ENCODE measurements at regions not wholly inside any gene's neighbourhood (a gene's known extent, or its start where the extent isn't known, plus 50 kb on each side); places are given as distances from the start of the nearest gene placed in this dataset.

- no peak for DNase-seq (ENCODE audit: low read depth, low spot score)
Measured at GRCh38 chr2:144713410-144713809, 193.5 kb upstream of the ZEB2 start.

- no peak for DNase-seq (ENCODE audit: low read depth, low spot score)
Measured at GRCh38 chr2:144712550-144712940, 192.6 kb upstream of the ZEB2 start.

- DNase-seq (ENCODE audit: low read depth, low spot score): no peak
Measured at GRCh38 chr2:144711630-144712549, 192.0 kb upstream of the ZEB2 start.

- no peak for DNase-seq (ENCODE audit: low read depth, low spot score)
Measured at GRCh38 chr2:144711084-144711483, 191.2 kb upstream of the ZEB2 start.

GRCh38 chr2:144708626-144709025, 188.7 kb upstream of the ZEB2 start:
- DNase-seq (ENCODE audit: low read depth, low spot score): no peak

GRCh38 chr2:144707736-144708326, 187.9 kb upstream of the ZEB2 start:
- DNase-seq (ENCODE audit: low read depth, low spot score): no peak

- DNase-seq (ENCODE audit: low read depth, low spot score): no peak
Measured at GRCh38 chr2:144706647-144707046, 186.7 kb upstream of the ZEB2 start.

- DNase-seq (ENCODE audit: low read depth, low spot score): no peak
Measured at GRCh38 chr2:144705328-144706245, 185.7 kb upstream of the ZEB2 start.

- DNase-seq (ENCODE audit: low read depth, low spot score): no peak
Measured at GRCh38 chr2:144704709-144705095, 184.8 kb upstream of the ZEB2 start.

- no peak for DNase-seq (ENCODE audit: low read depth, low spot score)
Measured at GRCh38 chr2:144703852-144704708, 184.2 kb upstream of the ZEB2 start.

GRCh38 chr2:144702051-144702450, 182.1 kb upstream of the ZEB2 start:
- no peak for DNase-seq (ENCODE audit: low read depth, low spot score)

- no peak for DNase-seq (ENCODE audit: low read depth, low spot score)
Measured at GRCh38 chr2:144701259-144701658, 181.3 kb upstream of the ZEB2 start.

- no peak for DNase-seq (ENCODE audit: low read depth, low spot score)
Measured at GRCh38 chr2:144698156-144698555, 178.2 kb upstream of the ZEB2 start.

GRCh38 chr2:144695657-144696056, 175.7 kb upstream of the ZEB2 start:
- no peak for DNase-seq (ENCODE audit: low read depth, low spot score)

- DNase-seq (ENCODE audit: low read depth, low spot score): no peak
Measured at GRCh38 chr2:144694456-144694855, 174.5 kb upstream of the ZEB2 start.

GRCh38 chr2:144693179-144693578, 173.3 kb upstream of the ZEB2 start:
- no peak for DNase-seq (ENCODE audit: low read depth, low spot score)

- no peak for DNase-seq (ENCODE audit: low read depth, low spot score)
Measured at GRCh38 chr2:144692661-144693060, 172.7 kb upstream of the ZEB2 start.

GRCh38 chr2:144690771-144691170, 170.9 kb upstream of the ZEB2 start:
- DNase-seq (ENCODE audit: low read depth, low spot score): no peak

GRCh38 chr2:144686518-144687215, 166.7 kb upstream of the ZEB2 start:
- no peak for DNase-seq (ENCODE audit: low read depth, low spot score)

GRCh38 chr2:144683966-144684365, 164.0 kb upstream of the ZEB2 start:
- DNase-seq (ENCODE audit: low read depth, low spot score): no peak

Data from smooth muscle cell of the brain vasculature (primary cell).